ENCODE measurements at regions not wholly inside any gene's neighbourhood (a gene's known extent, or its start where the extent isn't known, plus 50 kb on each side); places are given as distances from the start of the nearest gene placed in this dataset.

DNA sequence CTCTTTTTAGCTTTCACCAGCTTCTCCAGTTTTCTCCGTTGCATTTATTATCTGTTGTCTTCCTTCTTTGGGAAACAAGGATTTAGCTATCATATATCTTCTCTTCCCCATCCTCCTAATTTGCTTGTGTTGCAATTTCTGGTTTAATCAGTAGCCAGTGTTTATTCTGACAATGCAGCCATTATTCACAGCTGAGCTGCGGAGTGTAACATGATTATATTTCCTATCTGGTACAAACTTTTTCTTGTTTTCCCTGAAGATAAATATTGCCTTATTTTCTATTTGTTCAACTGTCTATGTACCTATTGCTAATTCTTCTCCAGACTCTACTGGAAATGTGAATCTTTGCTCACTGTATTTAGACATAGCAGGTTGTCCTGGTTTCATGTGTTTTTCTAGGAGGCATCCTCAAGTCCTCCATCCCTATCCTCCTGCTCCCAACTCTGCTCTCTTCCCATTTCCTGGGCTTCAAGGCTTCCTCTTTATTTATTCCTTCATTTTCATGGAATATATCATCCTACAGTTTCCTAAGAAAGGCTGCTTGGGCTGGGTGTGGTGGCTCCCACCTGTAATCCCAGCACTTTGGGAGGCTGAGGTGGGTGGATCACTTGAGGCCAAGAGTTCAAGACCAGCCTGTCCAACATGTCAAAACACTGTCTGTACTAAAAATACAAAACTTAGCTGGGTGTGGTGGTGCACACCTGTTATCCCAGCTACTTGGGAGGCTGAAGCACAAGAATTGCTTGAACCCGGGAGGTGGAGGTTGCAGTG, 72.4 kb upstream of the KDM7A start:
- Histone ChIP-seq H3K36me3 (ENCODE audit: control insufficient read depth in 1 of 2, insufficient read depth in 2 of 2, low read depth in 1 of 2, low read length in 2 of 2) (no peaks in the 10 kb centered on the region), H3K9ac (ENCODE audit: low read length) (no peak overlapping the region), H4K8ac (ENCODE audit: low read length) (no peak overlapping the region), H2BK5ac (ENCODE audit: low read depth, low read length, poor library complexity, severe bottlenecking) (no peak overlapping the region), H2BK120ac (ENCODE audit: low read depth, low read length) (no peak overlapping the region), H3K4ac (ENCODE audit: low read depth in 1 of 2, low read length in 2 of 2) (no peak overlapping the region), H3K27ac (ENCODE audit: low read length, poor library complexity, severe bottlenecking) (no peak overlapping the region), H3K4me3 (ENCODE audit: insufficient read depth in 1 of 2, low read depth in 1 of 2, low read length in 2 of 2) (no peak overlapping the region), H3K14ac (ENCODE audit: low read length in 2 of 2) (no peak overlapping the region), H3K4me2 (ENCODE audit: low read length, poor library complexity, severe bottlenecking) (no peak overlapping the region), H2BK15ac (ENCODE audit: low read depth, poor library complexity, severe bottlenecking) (no peak overlapping the region), H2BK12ac (ENCODE audit: low read length in 2 of 2) (no peak overlapping the region), H3K9me3 (ENCODE audit: control insufficient read depth, low read length) (no peaks in the 10 kb centered on the region), H3K4me1 (ENCODE audit: control insufficient read depth, insufficient read depth, low read depth, low read length) (peaks cover 5% of the 10 kb centered on the region), H3K27me3 (ENCODE audit: control insufficient read depth in 1 of 2, insufficient read depth in 1 of 2, low read length in 2 of 2) (peaks cover 0 to 9% of the 10 kb centered on the region in 2 experiments), H3K23ac (ENCODE audit: low read length in 2 of 2) (no peak overlapping the region), H3K18ac (ENCODE audit: low read depth in 1 of 2, low read length in 2 of 2) (no peak overlapping the region), H2AK5ac (ENCODE audit: low read length, severe bottlenecking) (no peak overlapping the region), H4K91ac (ENCODE audit: low read length) (no peak overlapping the region), H3K79me1 (replicated peaks; ENCODE audit: low read length, poor library complexity, severe bottlenecking) (no peaks in the 10 kb centered on the region), H2AFZ (ENCODE audit: low read depth, low read length) (no peak overlapping the region)
- DNase-seq: no peak
- 88% methylated on average over 1 of the region's 3 CpGs for WGBS

DNA sequence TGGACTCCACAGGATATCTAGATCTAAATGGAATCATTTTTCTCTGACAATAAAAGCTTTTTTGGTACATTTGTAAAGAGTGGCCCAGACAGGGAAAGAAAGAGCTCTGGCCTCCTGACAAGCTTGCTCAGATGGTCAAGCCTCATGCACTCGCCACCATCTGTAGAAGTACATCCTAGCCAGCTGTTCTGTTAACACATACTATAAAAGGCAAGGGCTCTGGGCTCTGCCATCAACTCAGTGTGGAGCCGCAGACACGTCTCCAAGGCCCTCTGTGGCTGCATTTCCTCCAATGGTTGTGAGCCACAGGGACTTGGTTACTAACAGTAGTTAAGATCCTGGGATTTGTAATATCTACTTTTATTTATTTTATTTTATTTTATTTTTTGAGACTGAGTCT, 70.8 kb upstream of the KDM7A start:
- no peak overlapping the region for H2BK120ac ChIP-seq (ENCODE audit: low read depth, low read length)
- no peak overlapping the region for H3K4me2 ChIP-seq (ENCODE audit: low read length, poor library complexity, severe bottlenecking)
- no peak overlapping the region for H3K23ac ChIP-seq (ENCODE audit: low read length in 2 of 2)
- H3K79me1 ChIP-seq (replicated peaks; ENCODE audit: low read length, poor library complexity, severe bottlenecking): no peaks in the 10 kb centered on the region
- H3K27me3 ChIP-seq (ENCODE audit: control insufficient read depth in 1 of 2, insufficient read depth in 1 of 2, low read length in 2 of 2): peaks cover 0 to 12% of the 10 kb centered on the region in 2 experiments
- no peak for DNase-seq
- H3K9ac ChIP-seq (ENCODE audit: low read length): no peak overlapping the region
- WGBS: 86% methylated on average over 2 of the region's 3 CpGs
- H2AK5ac ChIP-seq (ENCODE audit: low read length, severe bottlenecking): no peak overlapping the region
- H3K36me3 ChIP-seq (ENCODE audit: control insufficient read depth in 1 of 2, insufficient read depth in 2 of 2, low read depth in 1 of 2, low read length in 2 of 2): no peaks in the 10 kb centered on the region
- no peak overlapping the region for H2AFZ ChIP-seq (ENCODE audit: low read depth, low read length)
- H4K91ac ChIP-seq (ENCODE audit: low read length): no peak overlapping the region
- no peak overlapping the region for H3K18ac ChIP-seq (ENCODE audit: low read depth in 1 of 2, low read length in 2 of 2)
- H3K4ac ChIP-seq (ENCODE audit: low read depth in 1 of 2, low read length in 2 of 2): no peak overlapping the region
- no peak overlapping the region for H2BK5ac ChIP-seq (ENCODE audit: low read depth, low read length, poor library complexity, severe bottlenecking)
- H3K4me1 ChIP-seq (ENCODE audit: control insufficient read depth, insufficient read depth, low read depth, low read length): peaks cover 2% of the 10 kb centered on the region
- H2BK12ac ChIP-seq (ENCODE audit: low read length in 2 of 2): no peak overlapping the region
- H4K8ac ChIP-seq (ENCODE audit: low read length): no peak overlapping the region
- H3K14ac ChIP-seq (ENCODE audit: low read length in 2 of 2): no peak overlapping the region
- H2BK15ac ChIP-seq (ENCODE audit: low read depth, poor library complexity, severe bottlenecking): no peak overlapping the region
- H3K9me3 ChIP-seq (ENCODE audit: control insufficient read depth, low read length): no peaks in the 10 kb centered on the region
- no peak overlapping the region for H3K27ac ChIP-seq (ENCODE audit: low read length, poor library complexity, severe bottlenecking)
- H3K4me3 ChIP-seq (ENCODE audit: insufficient read depth in 1 of 2, low read depth in 1 of 2, low read length in 2 of 2): no peak overlapping the region

DNA sequence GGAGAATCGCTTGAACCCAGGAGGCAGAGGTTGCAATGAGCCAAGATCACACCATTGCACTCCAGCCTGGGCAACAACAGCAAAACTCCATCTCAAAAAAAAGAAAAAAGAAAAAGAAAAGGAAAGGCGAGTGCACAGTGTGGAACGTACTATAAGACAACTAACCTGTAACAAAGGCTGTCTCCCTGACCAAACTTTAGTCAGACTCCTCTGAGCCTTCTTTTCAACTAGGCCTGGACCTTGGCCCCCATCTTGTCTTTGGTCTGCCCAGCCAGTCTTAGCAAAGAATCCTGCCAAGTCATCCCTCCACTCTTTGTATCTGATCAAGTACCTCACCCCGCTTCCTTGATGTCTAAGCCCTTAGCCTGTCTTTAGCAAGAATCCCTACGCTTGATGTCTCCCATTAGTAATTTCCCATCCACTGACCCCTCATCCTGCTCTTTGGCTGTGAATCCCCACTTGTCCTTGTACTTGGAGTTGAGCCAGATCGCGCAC, 68.9 kb upstream of the KDM7A start:
- no peak overlapping the region for H3K14ac ChIP-seq (ENCODE audit: low read length in 2 of 2)
- 89% methylated on average over 5 of the region's 7 CpGs for WGBS

DNA sequence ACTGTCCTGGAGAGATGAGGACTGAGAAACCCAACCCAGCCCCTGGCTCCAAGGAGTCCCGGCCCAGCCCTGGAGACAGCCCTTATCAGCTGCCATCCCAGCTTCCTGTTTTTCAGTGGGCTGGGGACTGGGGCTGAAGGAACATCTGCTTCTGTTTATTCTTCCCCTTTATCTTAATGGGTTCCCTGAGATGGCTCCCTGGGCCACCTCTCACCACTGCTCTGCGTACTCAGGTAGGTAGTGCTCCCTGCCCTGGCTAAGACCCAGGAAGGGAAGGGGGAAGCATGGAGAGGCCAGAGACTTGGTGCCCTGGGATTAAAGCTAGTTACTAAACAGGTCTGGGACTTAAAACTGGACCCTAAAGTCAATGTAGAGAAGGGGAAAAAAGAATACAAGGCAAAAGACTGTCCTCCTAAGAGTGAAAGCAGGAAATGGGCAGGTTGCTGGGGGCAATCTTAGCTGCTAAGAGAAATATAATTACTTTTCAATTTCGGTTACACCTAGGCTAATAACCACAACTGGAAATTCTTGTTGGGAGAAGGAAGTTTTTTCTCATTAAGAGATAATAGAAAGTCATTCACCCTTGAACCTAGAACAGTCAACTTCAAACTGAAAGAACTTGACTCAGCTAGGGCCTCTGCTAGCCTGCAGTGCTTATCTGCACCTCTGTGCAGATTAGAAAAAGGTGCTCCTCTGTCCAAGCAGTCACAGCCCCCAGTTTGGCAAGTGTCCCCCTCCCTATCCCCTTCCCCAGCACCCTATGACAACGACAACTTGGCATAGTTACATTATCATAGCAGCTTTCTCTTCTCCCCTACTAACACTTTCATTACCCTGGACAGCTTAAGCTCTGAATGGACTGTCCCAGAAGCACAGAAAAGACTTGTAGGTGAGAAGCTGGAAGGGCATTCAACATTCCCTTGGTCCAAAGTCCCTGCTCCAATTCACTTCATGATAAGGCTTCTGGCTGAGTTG, 65.6 kb upstream of the KDM7A start:
- Histone ChIP-seq H2BK12ac (ENCODE audit: low read length in 2 of 2) (no peak overlapping the region), H2BK15ac (ENCODE audit: low read depth, poor library complexity, severe bottlenecking) (no peak overlapping the region), H3K79me1 (replicated peaks; ENCODE audit: low read length, poor library complexity, severe bottlenecking) (no peaks in the 10 kb centered on the region), H3K36me3 (ENCODE audit: control insufficient read depth in 1 of 2, insufficient read depth in 2 of 2, low read depth in 1 of 2, low read length in 2 of 2) (no peaks in the 10 kb centered on the region), H3K9ac (ENCODE audit: low read length) (no peak overlapping the region), H3K27ac (ENCODE audit: low read length, poor library complexity, severe bottlenecking) (no peak overlapping the region), H3K14ac (ENCODE audit: low read length in 2 of 2) (no peak overlapping the region), H2AFZ (ENCODE audit: low read depth, low read length) (no peak overlapping the region), H4K8ac (ENCODE audit: low read length) (no peak overlapping the region), H4K91ac (ENCODE audit: low read length) (no peak overlapping the region), H2BK5ac (ENCODE audit: low read depth, low read length, poor library complexity, severe bottlenecking) (no peak overlapping the region), H3K23ac (ENCODE audit: low read length in 2 of 2) (no peak overlapping the region), H3K4ac (ENCODE audit: low read depth in 1 of 2, low read length in 2 of 2) (no peak overlapping the region), H2AK5ac (ENCODE audit: low read length, severe bottlenecking) (no peak overlapping the region), H3K18ac (ENCODE audit: low read depth in 1 of 2, low read length in 2 of 2) (no peak overlapping the region), H3K27me3 (ENCODE audit: control insufficient read depth in 1 of 2, insufficient read depth in 1 of 2, low read length in 2 of 2) (peaks cover 18 to 38% of the 10 kb centered on the region in 2 experiments), H3K9me3 (ENCODE audit: control insufficient read depth, low read length) (no peaks in the 10 kb centered on the region), H3K4me1 (ENCODE audit: control insufficient read depth, insufficient read depth, low read depth, low read length) (no peaks in the 10 kb centered on the region), H3K4me2 (ENCODE audit: low read length, poor library complexity, severe bottlenecking) (no peak overlapping the region), H2BK120ac (ENCODE audit: low read depth, low read length) (no peak overlapping the region), H3K4me3 (ENCODE audit: insufficient read depth in 1 of 2, low read depth in 1 of 2, low read length in 2 of 2) (no peak overlapping the region)
- 5% methylated on average over 3 of the region's 4 CpGs for WGBS
- DNase-seq: no peak

More for the DNA sequence above, 68.9 kb upstream of the KDM7A start:
- H3K23ac ChIP-seq (ENCODE audit: low read length in 2 of 2): no peak overlapping the region
- no peak for DNase-seq
- no peaks in the 10 kb centered on the region for H3K9me3 ChIP-seq (ENCODE audit: control insufficient read depth, low read length)
- peaks cover 0 to 19% of the 10 kb centered on the region in 2 experiments for H3K27me3 ChIP-seq (ENCODE audit: control insufficient read depth in 1 of 2, insufficient read depth in 1 of 2, low read length in 2 of 2)
- no peak overlapping the region for H3K4ac ChIP-seq (ENCODE audit: low read depth in 1 of 2, low read length in 2 of 2)
- no peak overlapping the region for H4K8ac ChIP-seq (ENCODE audit: low read length)
- no peak overlapping the region for H3K4me3 ChIP-seq (ENCODE audit: insufficient read depth in 1 of 2, low read depth in 1 of 2, low read length in 2 of 2)
- H3K9ac ChIP-seq (ENCODE audit: low read length): no peak overlapping the region
- peaks cover 2% of the 10 kb centered on the region for H3K4me1 ChIP-seq (ENCODE audit: control insufficient read depth, insufficient read depth, low read depth, low read length)
- no peak overlapping the region for H2BK15ac ChIP-seq (ENCODE audit: low read depth, poor library complexity, severe bottlenecking)
- H3K79me1 ChIP-seq (replicated peaks; ENCODE audit: low read length, poor library complexity, severe bottlenecking): no peaks in the 10 kb centered on the region
- H3K27ac ChIP-seq (ENCODE audit: low read length, poor library complexity, severe bottlenecking): no peak overlapping the region
- H2BK12ac ChIP-seq (ENCODE audit: low read length in 2 of 2): no peak overlapping the region
- no peak overlapping the region for H2AFZ ChIP-seq (ENCODE audit: low read depth, low read length)
- H4K91ac ChIP-seq (ENCODE audit: low read length): no peak overlapping the region
- no peak overlapping the region for H2AK5ac ChIP-seq (ENCODE audit: low read length, severe bottlenecking)
- no peak overlapping the region for H2BK120ac ChIP-seq (ENCODE audit: low read depth, low read length)
- no peak overlapping the region for H3K18ac ChIP-seq (ENCODE audit: low read depth in 1 of 2, low read length in 2 of 2)
- H3K4me2 ChIP-seq (ENCODE audit: low read length, poor library complexity, severe bottlenecking): no peak overlapping the region
- H2BK5ac ChIP-seq (ENCODE audit: low read depth, low read length, poor library complexity, severe bottlenecking): no peak overlapping the region
- no peaks in the 10 kb centered on the region for H3K36me3 ChIP-seq (ENCODE audit: control insufficient read depth in 1 of 2, insufficient read depth in 2 of 2, low read depth in 1 of 2, low read length in 2 of 2)

Measured in mesenchymal stem cell (in vitro differentiated cells and primary cell).